Medulla oblongata (tissue), 1 donor: ENCODE measurements at regions not wholly inside any gene's neighbourhood (a gene's known extent, or its start where the extent isn't known, plus 50 kb on each side); places are given as distances from the start of the nearest gene placed in this dataset.
"Not testable (repeated sequence)": the region's sequence is repeated elsewhere in the genome, so short reads cannot be mapped to it uniquely, and the experiment has no call there.

ENCODE experiments used
- DNase-seq: peaks from one replicate; pipeline ENCODE4 v3.0.0-alpha.2; 2015; ENCODE audit errors: extremely low spot score

GRCh38 chr3:95468331-95468730 lies 1346.1 kb upstream of the EPHA6 start:
- no peak for DNase-seq

GRCh38 chr3:95474338-95474737 lies 1340.1 kb upstream of the EPHA6 start:
- no peak for DNase-seq

GRCh38 chr3:95476534-95476933 lies 1337.9 kb upstream of the EPHA6 start:
- no peak for DNase-seq

GRCh38 chr3:95506174-95506573 lies 1308.2 kb upstream of the EPHA6 start:
- no peak for DNase-seq

GRCh38 chr3:95508124-95508523 lies 1306.3 kb upstream of the EPHA6 start:
- no peak for DNase-seq

- no peak for DNase-seq
Observed at GRCh38 chr3:95511828-95512227, 1302.6 kb upstream of the EPHA6 start.

- no peak for DNase-seq
Observed at GRCh38 chr3:95514260-95514659, 1300.1 kb upstream of the EPHA6 start.

- no peak for DNase-seq
Observed at GRCh38 chr3:95521396-95521795, 1293.0 kb upstream of the EPHA6 start.

- no peak for DNase-seq
Observed at GRCh38 chr3:95522449-95522848, 1291.9 kb upstream of the EPHA6 start.

GRCh38 chr3:95539950-95540483 lies 1274.4 kb upstream of the EPHA6 start:
- no peak for DNase-seq

- DNase-seq, result no peak
Observed at GRCh38 chr3:95565502-95565901, 1248.9 kb upstream of the EPHA6 start.

- no peak for DNase-seq
Observed at GRCh38 chr3:95567346-95567745, 1247.0 kb upstream of the EPHA6 start.

- no peak for DNase-seq
Observed at GRCh38 chr3:95586754-95587153, 1227.6 kb upstream of the EPHA6 start.

- DNase-seq, result not testable (repeated sequence)
Observed at GRCh38 chr3:95587641-95588040, 1226.8 kb upstream of the EPHA6 start.

GRCh38 chr3:95588473-95588872 lies 1225.9 kb upstream of the EPHA6 start:
- DNase-seq, result no peak

GRCh38 chr3:95595416-95596075 lies 1218.8 kb upstream of the EPHA6 start:
- no peak for DNase-seq

GRCh38 chr3:95607926-95608325 lies 1206.5 kb upstream of the EPHA6 start:
- DNase-seq, result no peak

- DNase-seq, result no peak
Observed at GRCh38 chr3:95609411-95609810, 1205.0 kb upstream of the EPHA6 start.

GRCh38 chr3:95612611-95613010 lies 1201.8 kb upstream of the EPHA6 start:
- DNase-seq, result no peak

- no peak for DNase-seq
Observed at GRCh38 chr3:95613993-95614392, 1200.4 kb upstream of the EPHA6 start.

GRCh38 chr3:95615592-95616310 lies 1198.6 kb upstream of the EPHA6 start:
- no peak for DNase-seq

GRCh38 chr3:95626107-95626506 lies 1188.3 kb upstream of the EPHA6 start:
- DNase-seq, result no peak

- no peak for DNase-seq
Observed at GRCh38 chr3:95627293-95627692, 1187.1 kb upstream of the EPHA6 start.
